IPS-NIHi11 (cell line): ENCODE measurements at regions not wholly inside any gene's neighbourhood (a gene's known extent, or its start where the extent isn't known, plus 50 kb on each side); places are given as distances from the start of the nearest gene placed in this dataset.
"Not testable (repeated sequence)": the region's sequence is repeated elsewhere in the genome, so short reads cannot be mapped to it uniquely, and the experiment has no call there.

ENCODE experiments used
- DNase-seq: peaks from one replicate; pipeline ENCODE4 v3.0.0; 2012; ENCODE audit warnings: mixed read lengths, low spot score

- DNase-seq: no peak
These were observed 714.3 kb downstream of the ANKRD7 start for GRCh38 chr7:118938845-118939244.

GRCh38 chr7:118944271-118944670 is 719.8 kb downstream of the ANKRD7 start:
- no peak for DNase-seq

DNA sequence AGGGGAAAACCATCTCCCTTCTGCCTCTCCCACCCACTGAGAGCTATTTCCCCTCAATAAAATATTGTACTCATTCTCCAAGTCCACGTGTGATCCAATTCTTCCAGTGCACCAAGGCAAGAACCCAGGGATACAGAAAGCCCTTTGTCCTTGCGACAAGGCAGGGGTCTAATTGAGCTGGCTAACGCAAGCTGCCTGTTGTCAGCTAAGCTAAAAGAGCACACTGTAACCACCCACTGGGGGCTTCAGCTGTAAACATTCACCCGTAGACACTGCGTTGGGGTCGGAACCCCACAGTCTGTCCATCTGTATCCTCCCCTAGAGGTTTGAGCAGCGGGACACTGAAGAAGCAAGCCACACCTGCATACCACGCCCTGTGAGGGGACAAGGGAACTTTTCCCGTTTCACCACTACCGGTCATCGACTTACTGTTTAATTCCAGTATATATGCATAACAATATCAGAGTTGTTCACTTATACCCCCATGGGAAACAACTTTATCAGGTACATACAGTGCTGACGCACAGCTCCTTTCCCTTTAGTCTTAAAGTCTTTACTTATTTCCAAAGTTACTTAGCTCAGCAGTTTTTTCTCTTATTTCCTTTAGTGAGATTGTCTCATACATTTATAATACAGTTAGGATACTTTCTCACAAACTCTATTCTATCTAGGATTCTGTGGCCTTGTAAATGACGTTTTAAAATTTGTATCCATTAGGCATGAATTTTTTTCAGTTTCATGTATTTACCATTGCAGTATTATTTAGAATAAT is 721.6 kb downstream of the ANKRD7 start:
- no peak for DNase-seq

GRCh38 chr7:118948508-118948907 is 724.0 kb downstream of the ANKRD7 start:
- DNase-seq: no peak

- DNase-seq: no peak
These were observed 724.5 kb downstream of the ANKRD7 start for GRCh38 chr7:118949031-118949430.

- DNase-seq: not testable (repeated sequence)
These were observed 731.8 kb downstream of the ANKRD7 start for GRCh38 chr7:118956285-118956684.

DNA sequence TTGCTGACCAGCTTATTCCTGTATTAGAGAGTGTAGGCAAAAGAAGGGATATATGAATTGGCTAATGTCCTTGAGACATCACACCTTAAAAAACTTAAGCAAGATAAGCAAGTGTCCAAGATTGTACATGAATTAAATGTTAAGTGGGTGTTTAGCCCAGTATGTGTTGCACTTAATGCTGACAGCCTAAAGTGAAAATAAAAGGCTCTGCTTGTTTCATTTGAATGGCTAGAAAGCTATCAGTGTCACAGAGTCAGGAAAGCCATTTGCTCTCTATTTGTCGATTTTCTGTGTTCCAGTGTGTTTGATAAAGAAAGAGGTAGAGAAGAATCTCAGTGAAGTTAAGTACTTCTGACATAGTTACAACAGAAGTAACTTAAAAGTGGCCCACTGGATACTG is 744.9 kb downstream of the ANKRD7 start:
- DNase-seq: no peak

- DNase-seq: no peak
These were observed 747.2 kb downstream of the ANKRD7 start for GRCh38 chr7:118971706-118972105.

- DNase-seq: no peak
These were observed 750.3 kb downstream of the ANKRD7 start for GRCh38 chr7:118974836-118975235.

DNA sequence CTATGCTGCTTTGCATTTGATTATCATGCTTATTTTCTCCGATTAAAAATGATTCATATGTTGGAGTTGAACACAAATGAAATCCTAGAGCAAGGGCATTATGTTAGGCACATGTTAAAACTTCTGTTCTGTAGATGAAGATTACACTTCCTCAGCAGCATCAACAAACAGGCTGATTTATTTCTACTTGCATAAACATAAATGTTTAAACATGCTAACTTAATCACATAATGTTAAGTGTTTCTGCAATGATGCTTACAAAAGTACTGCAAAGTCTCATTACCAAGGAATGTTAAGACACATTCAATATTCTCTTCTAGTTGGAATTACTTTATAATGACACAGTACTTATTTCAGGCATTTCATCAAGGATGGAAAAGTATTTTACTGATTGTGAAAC is 770.8 kb downstream of the ANKRD7 start:
- DNase-seq: no peak

GRCh38 chr7:119007236-119007635 is 782.7 kb downstream of the ANKRD7 start:
- no peak for DNase-seq

DNA sequence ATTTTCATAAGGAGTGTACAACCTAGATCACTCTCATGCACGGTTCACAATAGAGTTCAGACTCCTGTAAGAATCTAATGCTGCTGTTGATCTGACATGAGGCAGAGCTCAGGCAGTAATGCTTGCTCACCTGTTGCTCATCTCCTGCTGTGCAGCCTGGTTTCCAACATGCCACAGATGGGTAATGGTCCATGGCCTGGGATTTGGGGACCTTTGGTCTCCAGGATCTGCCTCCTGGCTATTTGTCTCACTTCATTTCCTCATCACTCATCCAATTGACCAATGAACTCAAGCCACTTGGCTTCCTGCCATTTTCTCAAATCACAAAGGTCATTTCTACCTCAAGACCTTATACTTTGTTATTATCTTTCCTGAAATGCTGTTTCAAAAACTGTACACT is 786.1 kb downstream of the ANKRD7 start:
- DNase-seq: no peak

GRCh38 chr7:119026391-119026790 is 801.9 kb downstream of the ANKRD7 start:
- no peak for DNase-seq

DNA sequence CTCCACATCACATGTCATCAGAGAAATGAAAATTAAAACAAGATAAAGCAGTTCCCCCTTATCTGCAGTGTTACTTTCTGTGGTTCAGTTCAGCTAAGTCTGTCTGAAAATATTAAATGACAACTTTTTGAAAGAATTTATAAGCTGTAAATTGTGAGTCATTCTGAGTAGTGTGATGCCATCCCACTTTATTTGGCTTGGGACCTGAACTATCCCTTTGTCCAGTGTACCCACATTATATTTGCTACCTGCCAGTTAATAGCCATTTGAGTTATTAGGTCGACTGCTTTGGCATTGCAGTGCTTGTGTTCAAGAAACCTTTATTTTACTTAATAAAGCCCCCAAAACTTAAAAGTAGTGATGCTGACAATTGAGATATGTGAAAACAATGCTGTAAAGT is 804.2 kb downstream of the ANKRD7 start:
- DNase-seq: no peak

DNA sequence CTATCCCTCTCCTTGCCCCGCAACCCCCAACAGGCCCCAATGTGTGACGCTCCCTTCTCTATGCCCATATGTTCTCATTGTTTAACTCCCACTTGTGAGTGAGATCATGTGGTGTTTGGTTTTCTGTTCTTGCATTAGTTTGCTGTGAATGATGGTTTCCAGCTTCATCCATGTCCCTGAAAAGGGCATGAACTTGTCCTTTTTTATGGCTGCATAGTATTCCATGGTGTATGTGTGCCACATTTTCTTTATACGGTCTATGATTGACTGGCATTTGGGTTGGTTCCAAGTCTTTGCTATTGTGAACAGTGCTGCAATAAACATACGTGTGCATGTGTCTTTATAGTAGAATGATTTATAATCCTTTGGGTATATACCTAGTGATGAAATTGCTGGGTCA is 807.6 kb downstream of the ANKRD7 start:
- DNase-seq: not testable (repeated sequence)

DNA sequence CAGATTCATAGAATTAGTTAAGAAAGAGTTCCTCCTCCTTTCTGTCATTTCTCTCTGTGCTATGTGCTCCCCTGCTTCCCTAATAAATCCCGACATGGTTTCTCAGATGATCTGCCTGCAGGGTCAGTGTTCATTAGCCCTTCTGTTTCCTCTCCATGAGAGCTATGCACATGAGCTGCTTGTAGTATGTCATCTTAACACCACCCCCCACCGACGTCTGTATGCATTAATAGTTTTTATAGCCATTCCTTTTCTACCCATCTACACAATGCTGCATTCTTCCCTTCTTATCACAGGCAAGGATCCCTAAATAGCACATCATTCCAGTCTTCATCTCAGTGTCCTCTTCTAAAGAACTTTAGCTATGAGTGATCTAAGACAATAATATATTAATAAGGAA is 809.1 kb downstream of the ANKRD7 start:
- DNase-seq: no peak

DNA sequence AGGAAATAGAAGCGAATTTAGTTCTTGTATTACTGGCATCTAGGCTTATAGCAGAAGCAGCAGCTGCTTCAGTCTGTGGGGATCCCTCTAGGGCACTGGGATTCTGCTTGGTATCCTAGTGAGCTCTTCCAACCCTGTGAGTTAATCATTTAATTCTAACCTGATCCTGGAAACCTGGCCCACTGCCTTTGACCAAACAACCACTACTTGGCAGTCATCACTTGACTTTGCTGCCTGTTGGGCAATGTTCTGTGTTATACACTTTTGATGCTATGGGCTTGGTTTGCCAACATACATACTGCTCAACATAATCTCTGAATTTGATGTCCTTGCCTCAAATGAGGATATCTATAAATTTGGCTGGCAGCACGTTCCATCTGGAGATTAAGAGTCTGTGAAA is 813.4 kb downstream of the ANKRD7 start:
- DNase-seq: no peak

GRCh38 chr7:119046068-119046467 is 821.6 kb downstream of the ANKRD7 start:
- no peak for DNase-seq

DNA sequence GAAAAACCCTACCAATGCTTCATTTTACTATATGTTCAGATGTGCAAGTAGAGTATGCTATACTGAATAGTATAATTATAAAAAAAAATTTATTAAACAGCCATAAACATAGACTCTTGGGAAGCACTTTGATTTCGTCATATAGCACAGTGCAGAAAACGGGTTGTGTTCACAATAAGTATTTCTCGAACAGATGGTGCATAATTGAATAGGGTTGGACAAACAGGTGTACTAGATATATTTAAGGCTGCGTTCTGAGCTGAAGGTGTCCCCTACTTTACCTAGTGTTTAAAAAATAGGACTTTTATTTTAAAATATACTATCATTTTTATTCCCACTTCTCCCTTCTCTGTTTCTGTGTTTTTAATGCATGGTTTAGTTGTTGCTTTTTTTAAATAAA is 841.5 kb downstream of the ANKRD7 start:
- no peak for DNase-seq

GRCh38 chr7:119086026-119086425 is 861.5 kb downstream of the ANKRD7 start:
- DNase-seq: no peak

GRCh38 chr7:119090851-119091250 is 866.3 kb downstream of the ANKRD7 start:
- no peak for DNase-seq

DNA sequence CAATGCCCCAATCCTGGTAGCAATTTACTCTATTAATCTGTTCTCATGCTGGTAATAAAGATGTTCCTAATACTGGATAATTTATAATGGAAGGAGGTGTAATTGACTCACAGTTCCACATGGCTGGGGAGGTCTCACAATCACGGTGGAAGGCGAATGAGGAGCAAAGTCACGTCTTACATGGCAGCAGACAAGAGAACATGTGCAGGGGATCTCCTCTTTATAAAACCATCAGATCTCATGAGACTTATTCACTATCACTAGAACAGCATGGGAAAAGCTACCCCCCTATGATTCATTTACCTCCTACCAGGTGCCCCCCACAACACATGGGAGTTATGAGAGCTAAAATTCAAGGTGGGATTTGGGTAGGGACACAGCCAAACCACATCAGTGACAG is 872.2 kb downstream of the ANKRD7 start:
- DNase-seq: no peak

DNA sequence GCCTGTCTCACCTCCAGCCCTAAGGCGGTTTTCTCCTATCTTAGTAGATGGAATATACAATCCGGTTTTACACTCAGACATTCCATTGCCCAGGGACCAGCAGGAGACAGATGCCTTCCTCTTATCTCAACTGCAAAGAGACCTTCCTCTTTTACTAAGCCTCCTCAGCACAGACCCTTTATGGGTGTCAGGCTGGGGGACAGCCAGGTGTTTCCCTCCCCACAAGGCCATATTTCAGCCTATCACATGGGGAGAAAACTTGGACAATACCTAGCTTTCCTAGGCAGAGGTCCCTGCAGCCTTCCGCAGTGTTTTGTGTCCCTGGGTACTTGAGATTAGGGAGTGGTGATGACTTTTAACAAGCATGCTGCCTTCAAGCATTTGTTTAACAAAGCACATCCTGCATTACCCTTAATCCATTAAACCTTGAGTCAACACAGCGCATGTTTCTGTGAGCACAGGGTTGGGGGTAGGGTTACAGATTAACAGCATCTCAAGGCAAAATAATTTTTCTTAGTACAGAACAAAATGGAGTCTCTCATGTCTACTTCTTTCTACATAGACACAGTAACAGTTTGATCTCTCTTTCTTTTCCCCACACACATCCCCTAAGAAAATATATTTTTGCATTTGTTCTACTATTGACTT is 876.2 kb downstream of the ANKRD7 start:
- DNase-seq: not testable (repeated sequence)

GRCh38 chr7:119102291-119102690 is 877.8 kb downstream of the ANKRD7 start:
- no peak for DNase-seq
